Neural cell (in vitro differentiated cells): ENCODE measurements at regions not wholly inside any gene's neighbourhood (a gene's known extent, or its start where the extent isn't known, plus 50 kb on each side); places are given as distances from the start of the nearest gene placed in this dataset.

ENCODE experiments used
- H2AFZ ChIP-seq: fragments of 200-600, 300-800 bp; sonication (generic), shearing (Covaris generic); 2 replicates; pipeline ENCODE4 v1.6.0; 2014; ENCODE audit warnings: low read depth, mild to moderate bottlenecking, antibody characterized with exemption, low read length, moderate library complexity
- H3F3A ChIP-seq: fragments of 200-600 bp; shearing (Covaris generic); 2 replicates; pipeline ENCODE4 v1.6.1; 2016; ENCODE audit warnings: mild to moderate bottlenecking, moderate library complexity, mixed read lengths, antibody characterized with exemption, low read length; ENCODE audit not compliant: insufficient read depth, poor library complexity, severe bottlenecking
- H3K27ac ChIP-seq: fragments of 200-600, 300-800 bp; sonication (generic), shearing (Covaris generic); 2 replicates; pipeline ENCODE4 v1.5.1; 2014; ENCODE audit warnings: mild to moderate bottlenecking, low read length, moderate library complexity
- H3K27me3 ChIP-seq: fragments of 300-800, 200-600 bp; sonication (generic), shearing (Covaris generic); 2 replicates; pipeline ENCODE4 v1.6.0; 2014; ENCODE audit warnings: mild to moderate bottlenecking, low read depth, low read length, moderate library complexity; ENCODE audit not compliant: insufficient read depth
- H3K36me3 ChIP-seq: fragments of 300-800, 200-600 bp; sonication (generic), shearing (Covaris generic); 2 replicates; pipeline ENCODE4 v1.5.1; 2014; ENCODE audit warnings: mild to moderate bottlenecking, antibody characterized with exemption, low read length, moderate library complexity; ENCODE audit not compliant: insufficient read depth
- H3K4me2 ChIP-seq: fragments of 300-800, 200-600 bp; sonication (generic), shearing (Covaris generic); 2 replicates; pipeline ENCODE4 v1.6.0; 2014; ENCODE audit warnings: mild to moderate bottlenecking, low read length
- H3K4me3 ChIP-seq: fragments of 300-800, 200-600 bp; sonication (generic), shearing (Covaris generic); 2 replicates; pipeline ENCODE4 v1.5.1; 2014; ENCODE audit warnings: mild to moderate bottlenecking, low read length, moderate library complexity
- H3K79me2 ChIP-seq: fragments of 200-600 bp; shearing (Covaris generic); replicated peaks from 2 replicates; pipeline ENCODE4 v1.6.0; 2014; ENCODE audit warnings: mild to moderate bottlenecking, low read length, moderate library complexity; ENCODE audit not compliant: insufficient read depth
- H3K9ac ChIP-seq: fragments of 300-800, 200-600 bp; sonication (generic), shearing (Covaris generic); 2 replicates; pipeline ENCODE4 v1.6.1; 2016; ENCODE audit warnings: mild to moderate bottlenecking, low read length, mixed read lengths
- H3K9me2 ChIP-seq: fragments of 200-600 bp; shearing (Covaris generic); 2 replicates; pipeline ENCODE4 v1.6.1; 2016; ENCODE audit warnings: mild to moderate bottlenecking, low read length, mixed read lengths; ENCODE audit not compliant: insufficient read depth
- H3K9me3 ChIP-seq: fragments of 200-600, 300-800 bp; sonication (generic), shearing (Covaris generic); 2 replicates; pipeline ENCODE4 v1.6.1; 2016; ENCODE audit warnings: mild to moderate bottlenecking, mixed run types, low read length, moderate library complexity, mixed read lengths
- H4K20me1 ChIP-seq: fragments of 200-600 bp; shearing (Covaris generic); 2 replicates; pipeline ENCODE4 v1.6.1; 2016; ENCODE audit warnings: mild to moderate bottlenecking, mixed run types; ENCODE audit not compliant: insufficient read depth
- CTCF ChIP-seq: fragments of 450-650 bp; IDR thresholded peaks from 2 replicates; pipeline ENCODE4 v1.5.1; 2014; ENCODE audit warnings: antibody characterized with exemption, mild to moderate bottlenecking, moderate library complexity; ENCODE audit not compliant: poor library complexity, severe bottlenecking
- EP300 ChIP-seq: fragments of 450-650 bp; conservative IDR thresholded peaks from 2 replicates; pipeline ENCODE4 v1.6.1; 2014; ENCODE audit warnings: antibody characterized with exemption, mild to moderate bottlenecking, moderate library complexity; ENCODE audit not compliant: poor library complexity, severe bottlenecking
- EZH2 ChIP-seq: fragments of 200-600, 300-800 bp; shearing (Covaris generic), sonication (generic); IDR thresholded peaks from 2 replicates; pipeline ENCODE4 v1.6.1; 2014; ENCODE audit warnings: antibody characterized with exemption, low read length, borderline replicate concordance, mild to moderate bottlenecking; ENCODE audit not compliant: insufficient read depth, poor library complexity, severe bottlenecking
- MXI1 ChIP-seq: fragments of 450-650 bp; conservative IDR thresholded peaks from 2 replicates; pipeline ENCODE4 v1.6.1; 2014; ENCODE audit warnings: antibody characterized with exemption, mild to moderate bottlenecking; ENCODE audit not compliant: poor library complexity, severe bottlenecking
- POLR2AphosphoS5 ChIP-seq: IDR thresholded peaks from 2 replicates; pipeline ENCODE4 v1.6.1; 2012
- REST ChIP-seq: IDR thresholded peaks from 2 replicates; pipeline ENCODE4 v1.6.1; 2012; ENCODE audit warnings: borderline replicate concordance
- SMC3 ChIP-seq: fragments of 450-650 bp; conservative IDR thresholded peaks from 2 replicates; pipeline ENCODE4 v1.6.1; 2014; ENCODE audit warnings: antibody characterized with exemption, mild to moderate bottlenecking, moderate library complexity; ENCODE audit not compliant: poor library complexity
- TAF1 ChIP-seq: IDR thresholded peaks from 2 replicates; pipeline ENCODE4 v1.6.1; 2012; ENCODE audit warnings: low read depth

- TF ChIP-seq EP300, result no peak
Measured at GRCh38 chr5:67992923-67993322, 222.6 kb upstream of the PIK3R1 start (continued).

GRCh38 chr5:67989456-67989855 lies 226.1 kb upstream of the PIK3R1 start:
- Histone ChIP-seq H3K27ac (no peak overlapping the region), H3K79me2 (no peaks in the 10 kb centered on the region), H3K4me2 (no peak overlapping the region), H3K4me3 (no peak overlapping the region), H3K36me3 (no peaks in the 10 kb centered on the region), H3F3A (no peaks in the 10 kb centered on the region), H3K27me3 (no peaks in the 10 kb centered on the region), H4K20me1 (no peaks in the 10 kb centered on the region), H3K9me3 (no peaks in the 10 kb centered on the region), H3K9ac (no peak overlapping the region), H2AFZ (no peak overlapping the region), H3K9me2 (no peaks in the 10 kb centered on the region)
- TF ChIP-seq SMC3, result no peak
- TF ChIP-seq MXI1, result no peak
- TF ChIP-seq CTCF, result no peak
- TF ChIP-seq POLR2AphosphoS5, result no peak
- TF ChIP-seq TAF1, result no peak

GRCh38 chr5:67986761-67987160 lies 228.8 kb upstream of the PIK3R1 start:
- H3K4me3 ChIP-seq, result no peak overlapping the region
- H2AFZ ChIP-seq, result no peak overlapping the region
- H3K4me2 ChIP-seq, result no peak overlapping the region
- no peak for TF ChIP-seq EZH2
- no peak for TF ChIP-seq REST
- TF ChIP-seq MXI1, result no peak
- no peak for TF ChIP-seq EP300
- no peak for TF ChIP-seq SMC3
- no peak for TF ChIP-seq TAF1
- TF ChIP-seq CTCF, result no peak
- TF ChIP-seq POLR2AphosphoS5, result no peak
- H3K9me2 ChIP-seq, result no peaks in the 10 kb centered on the region
- H3K9ac ChIP-seq, result no peak overlapping the region
- H3K27ac ChIP-seq, result no peak overlapping the region
- H3K36me3 ChIP-seq, result no peaks in the 10 kb centered on the region
- no peaks in the 10 kb centered on the region for H3K9me3 ChIP-seq
- no peaks in the 10 kb centered on the region for H4K20me1 ChIP-seq
- no peaks in the 10 kb centered on the region for H3K79me2 ChIP-seq
- no peaks in the 10 kb centered on the region for H3F3A ChIP-seq
- no peaks in the 10 kb centered on the region for H3K27me3 ChIP-seq
